ENCODE measurements at regions not wholly inside any gene's neighbourhood (a gene's known extent, or its start where the extent isn't known, plus 50 kb on each side); places are given as distances from the start of the nearest gene placed in this dataset.

DNA sequence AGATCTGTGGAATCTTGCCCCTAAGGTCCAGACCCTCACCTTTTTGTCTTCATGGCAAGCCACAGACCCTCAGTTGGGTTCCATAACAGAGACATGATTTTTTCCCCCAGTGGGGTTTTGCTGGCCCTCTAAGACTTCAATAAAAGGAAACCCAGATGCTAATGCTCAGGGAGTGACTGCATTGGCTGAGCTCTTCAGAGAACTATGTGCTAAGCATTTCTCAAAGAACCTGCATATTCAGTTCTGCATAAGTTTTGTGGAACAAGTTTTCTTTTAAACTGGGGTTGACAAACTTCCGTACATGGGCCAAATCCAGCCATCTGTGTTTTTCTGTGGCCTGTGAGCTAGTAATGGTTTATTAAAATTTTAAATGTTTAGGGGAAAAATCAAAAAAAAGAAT lies 159.8 kb upstream of the GDNF start (continued):
- TF ChIP-seq EZH2 (IDR thresholded peaks at IDR 0.05), result no peak

DNA sequence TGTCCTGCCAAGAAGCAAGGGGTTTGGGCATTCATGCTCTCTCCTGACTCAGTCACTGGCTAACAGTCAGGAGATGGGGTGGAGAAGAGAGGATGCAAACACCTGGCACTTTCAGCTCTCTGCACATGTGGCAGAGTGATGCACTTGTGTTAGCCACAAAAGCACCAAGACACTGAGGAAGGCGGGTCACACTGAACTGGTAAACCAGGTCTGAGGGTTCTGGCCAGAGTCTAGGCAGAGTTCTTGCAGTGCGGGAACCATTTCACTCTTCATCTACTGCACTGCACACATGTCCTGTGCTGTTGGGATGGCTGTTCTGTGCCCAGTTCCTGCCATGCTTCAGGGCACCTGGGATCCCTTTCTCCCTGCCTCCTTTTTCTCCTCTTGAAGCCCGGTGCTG lies 157.1 kb upstream of the GDNF start:
- CTCF ChIA-PET, result no interaction called here
- DNase-seq (ENCODE audit: low read depth, low spot score) (no peak), ATAC-seq (no peak)
- H3K4me1 ChIP-seq (ENCODE audit: control insufficient read depth in 1 of 2, insufficient read depth in 2 of 2, low read length in 2 of 2), result no peaks in the 10 kb centered on the region
- no peaks in the 10 kb centered on the region for H3K36me3 ChIP-seq (ENCODE audit: control insufficient read depth in 1 of 2, insufficient read depth in 2 of 2, low read length in 2 of 2)
- no peaks in the 10 kb centered on the region for H3K79me2 ChIP-seq (ENCODE audit: insufficient read depth, low read length)
- no peak overlapping the region for H2AFZ ChIP-seq (ENCODE audit: low read depth, low read length, poor library complexity, severe bottlenecking)
- RAD21 ChIA-PET (ENCODE audit: low non-redundant PET in 1 of 2, low total read pairs in 2 of 2, uncharacterized antibody in 2 of 2, unreplicated experiment in 2 of 2), result no interaction called here
- no peaks in the 10 kb centered on the region for H3K9me2 ChIP-seq (ENCODE audit: insufficient read depth)
- H4K20me1 ChIP-seq (ENCODE audit: insufficient read depth), result no peaks in the 10 kb centered on the region
- no peak overlapping the region for H3K27ac ChIP-seq (ENCODE audit: low read depth, low read length)
- no peak overlapping the region for H3K9ac ChIP-seq (ENCODE audit: low read length)
- no TSS peak for BruUV-seq (replicated peaks)
- H3K4me3 ChIP-seq (replicated peaks in 1 of 2; ENCODE audit: low read depth in 1 of 2, low read length in 2 of 2), result no peak overlapping the region
- intact Hi-C loops (cut with micrococcal nuclease), result no loop called here
- H3K9me3 ChIP-seq (ENCODE audit: control insufficient read depth in 1 of 2, insufficient read depth in 1 of 2, low read depth in 1 of 2, low read length in 2 of 2), result no peaks in the 10 kb centered on the region
- peaks cover 47% of the 10 kb centered on the region for H3K27me3 ChIP-seq (ENCODE audit: insufficient read depth, low read length)
- TF ChIP-seq SIN3A (IDR thresholded peaks at IDR 0.05; ENCODE audit: low read depth) (no peak), JUND (IDR thresholded peaks at IDR 0.05) (no peak), EZH2 (IDR thresholded peaks at IDR 0.05) (no peak), SRF (IDR thresholded peaks at IDR 0.05; ENCODE audit: low read depth) (no peak), EGR1 (IDR thresholded peaks at IDR 0.05; ENCODE audit: low read depth) (no peak), YY1 (IDR thresholded peaks at IDR 0.05; ENCODE audit: extremely low read depth, insufficient replicate concordance, low read depth, low read length) (no peak), SP1 (IDR thresholded peaks at IDR 0.05; ENCODE audit: low read depth) (no peak), TCF7L2 (IDR thresholded peaks at IDR 0.05; ENCODE audit: borderline replicate concordance, extremely low read depth, insufficient read depth, insufficient read length) (no peak), CEBPB (IDR thresholded peaks at IDR 0.05; ENCODE audit: low read depth) (no peak), FOSL1 (IDR thresholded peaks at IDR 0.05; ENCODE audit: low read depth) (no peak)
- TF ChIP-seq, protein P1, sequence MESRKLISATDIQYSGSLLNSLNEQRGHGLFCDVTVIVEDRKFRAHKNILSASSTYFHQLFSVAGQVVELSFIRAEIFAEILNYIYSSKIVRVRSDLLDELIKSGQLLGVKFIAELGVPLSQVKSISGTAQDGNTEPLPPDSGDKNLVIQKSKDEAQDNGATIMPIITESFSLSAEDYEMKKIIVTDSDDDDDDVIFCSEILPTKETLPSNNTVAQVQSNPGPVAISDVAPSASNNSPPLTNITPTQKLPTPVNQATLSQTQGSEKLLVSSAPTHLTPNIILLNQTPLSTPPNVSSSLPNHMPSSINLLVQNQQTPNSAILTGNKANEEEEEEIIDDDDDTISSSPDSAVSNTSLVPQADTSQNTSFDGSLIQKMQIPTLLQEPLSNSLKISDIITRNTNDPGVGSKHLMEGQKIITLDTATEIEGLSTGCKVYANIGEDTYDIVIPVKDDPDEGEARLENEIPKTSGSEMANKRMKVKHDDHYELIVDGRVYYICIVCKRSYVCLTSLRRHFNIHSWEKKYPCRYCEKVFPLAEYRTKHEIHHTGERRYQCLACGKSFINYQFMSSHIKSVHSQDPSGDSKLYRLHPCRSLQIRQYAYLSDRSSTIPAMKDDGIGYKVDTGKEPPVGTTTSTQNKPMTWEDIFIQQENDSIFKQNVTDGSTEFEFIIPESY (IDR thresholded peaks at IDR 0.05; ENCODE audit: extremely low read depth, insufficient replicate concordance, low read length), result no peak
- TF ChIP-seq, protein P2, sequence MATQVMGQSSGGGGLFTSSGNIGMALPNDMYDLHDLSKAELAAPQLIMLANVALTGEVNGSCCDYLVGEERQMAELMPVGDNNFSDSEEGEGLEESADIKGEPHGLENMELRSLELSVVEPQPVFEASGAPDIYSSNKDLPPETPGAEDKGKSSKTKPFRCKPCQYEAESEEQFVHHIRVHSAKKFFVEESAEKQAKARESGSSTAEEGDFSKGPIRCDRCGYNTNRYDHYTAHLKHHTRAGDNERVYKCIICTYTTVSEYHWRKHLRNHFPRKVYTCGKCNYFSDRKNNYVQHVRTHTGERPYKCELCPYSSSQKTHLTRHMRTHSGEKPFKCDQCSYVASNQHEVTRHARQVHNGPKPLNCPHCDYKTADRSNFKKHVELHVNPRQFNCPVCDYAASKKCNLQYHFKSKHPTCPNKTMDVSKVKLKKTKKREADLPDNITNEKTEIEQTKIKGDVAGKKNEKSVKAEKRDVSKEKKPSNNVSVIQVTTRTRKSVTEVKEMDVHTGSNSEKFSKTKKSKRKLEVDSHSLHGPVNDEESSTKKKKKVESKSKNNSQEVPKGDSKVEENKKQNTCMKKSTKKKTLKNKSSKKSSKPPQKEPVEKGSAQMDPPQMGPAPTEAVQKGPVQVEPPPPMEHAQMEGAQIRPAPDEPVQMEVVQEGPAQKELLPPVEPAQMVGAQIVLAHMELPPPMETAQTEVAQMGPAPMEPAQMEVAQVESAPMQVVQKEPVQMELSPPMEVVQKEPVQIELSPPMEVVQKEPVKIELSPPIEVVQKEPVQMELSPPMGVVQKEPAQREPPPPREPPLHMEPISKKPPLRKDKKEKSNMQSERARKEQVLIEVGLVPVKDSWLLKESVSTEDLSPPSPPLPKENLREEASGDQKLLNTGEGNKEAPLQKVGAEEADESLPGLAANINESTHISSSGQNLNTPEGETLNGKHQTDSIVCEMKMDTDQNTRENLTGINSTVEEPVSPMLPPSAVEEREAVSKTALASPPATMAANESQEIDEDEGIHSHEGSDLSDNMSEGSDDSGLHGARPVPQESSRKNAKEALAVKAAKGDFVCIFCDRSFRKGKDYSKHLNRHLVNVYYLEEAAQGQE (IDR thresholded peaks at IDR 0.05; ENCODE audit: low read depth), result no peak
- POLR2A ChIA-PET, result no interaction called here
- H3K4me2 ChIP-seq (ENCODE audit: low read length), result no peak overlapping the region
